Suppressor macrophage (primary cell): ENCODE measurements at regions not wholly inside any gene's neighbourhood (a gene's known extent, or its start where the extent isn't known, plus 50 kb on each side); places are given as distances from the start of the nearest gene placed in this dataset.
A peak's percentile ranks its signal among the peaks of the same experiment; 100 is the strongest.

Experiments
- DNase-seq, 4 experiments: peaks; one replicate each; pipeline ENCODE4 v3.0.0-alpha.2; 2020 to 2022

GRCh38 chr5:164302533-164303235 is 797.3 kb downstream of the MAT2B start:
- DNase-seq: no peak

- DNase-seq: no peak
Observed at GRCh38 chr5:164303646-164304215, 798.3 kb downstream of the MAT2B start.

GRCh38 chr5:164306662-164307061 is 801.2 kb downstream of the MAT2B start:
- no peak for DNase-seq

- no peak for DNase-seq
Observed at GRCh38 chr5:164312801-164313200, 807.4 kb downstream of the MAT2B start.

GRCh38 chr5:164317676-164318075 is 812.3 kb downstream of the MAT2B start:
- DNase-seq: no peak

DNA sequence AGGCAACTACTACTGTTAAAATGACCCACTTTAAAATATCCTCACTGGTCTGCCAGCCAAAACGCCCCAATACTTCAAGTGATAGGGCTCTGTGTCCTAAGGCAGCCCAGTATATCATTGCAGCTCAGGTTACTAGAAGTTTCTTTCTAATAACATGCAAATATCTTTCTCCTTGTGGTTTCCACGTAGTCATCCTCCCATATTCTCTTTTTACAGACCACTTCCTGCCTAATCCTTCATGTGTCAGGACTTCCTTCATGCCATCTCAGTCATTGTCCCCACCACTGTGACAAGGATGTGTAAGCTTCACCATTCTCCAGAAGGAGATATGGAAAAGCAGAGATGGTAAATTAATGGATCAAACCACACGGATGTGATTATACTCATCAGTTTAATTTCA is 813.7 kb downstream of the MAT2B start:
- no peak for DNase-seq

DNA sequence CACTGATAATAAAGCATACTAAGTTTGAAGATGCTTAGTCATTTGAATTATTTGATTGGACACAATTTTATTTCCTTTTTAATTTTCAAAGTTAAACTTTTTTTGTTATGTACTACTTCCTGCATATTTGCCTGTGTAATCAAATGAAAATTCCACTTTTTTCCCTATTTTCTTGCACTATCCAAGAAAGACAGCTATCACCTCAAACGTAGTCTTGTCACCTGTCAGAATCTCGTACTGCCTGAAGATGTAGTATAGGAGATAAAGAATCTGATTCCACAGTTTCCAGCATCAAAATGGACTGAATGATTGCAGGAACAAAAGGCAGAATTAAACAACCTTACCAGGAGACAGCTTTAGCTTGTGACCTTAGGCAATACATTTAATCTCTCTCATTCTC is 818.8 kb downstream of the MAT2B start:
- DNase-seq: no peak

- no peak for DNase-seq
Observed at GRCh38 chr5:164326219-164326618, 820.8 kb downstream of the MAT2B start.

- peak in 1 of 4 experiments; percentile 3 for DNase-seq
Observed at GRCh38 chr5:164327166-164327565, 821.7 kb downstream of the MAT2B start.

- DNase-seq: no peak
Observed at GRCh38 chr5:164332349-164333196, 827.2 kb downstream of the MAT2B start.

DNA sequence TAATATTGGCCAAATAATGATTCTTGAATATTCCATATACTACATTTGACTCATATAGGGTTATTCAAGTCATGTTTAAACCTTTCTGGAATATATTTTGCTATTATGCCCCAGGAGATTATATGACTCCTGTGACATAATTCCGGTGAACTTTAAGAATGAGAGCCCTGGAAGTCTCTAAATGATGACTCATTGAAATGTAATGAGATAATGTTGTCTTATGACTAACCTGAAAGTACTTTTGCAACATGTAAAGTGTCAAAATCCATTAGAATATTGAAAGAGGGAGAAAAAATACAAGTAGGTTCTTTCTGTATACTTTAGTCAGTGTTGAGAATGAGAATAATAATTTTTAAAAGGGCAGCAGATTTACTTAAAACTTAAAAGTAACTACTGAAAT is 830.4 kb downstream of the MAT2B start:
- DNase-seq: no peak

DNA sequence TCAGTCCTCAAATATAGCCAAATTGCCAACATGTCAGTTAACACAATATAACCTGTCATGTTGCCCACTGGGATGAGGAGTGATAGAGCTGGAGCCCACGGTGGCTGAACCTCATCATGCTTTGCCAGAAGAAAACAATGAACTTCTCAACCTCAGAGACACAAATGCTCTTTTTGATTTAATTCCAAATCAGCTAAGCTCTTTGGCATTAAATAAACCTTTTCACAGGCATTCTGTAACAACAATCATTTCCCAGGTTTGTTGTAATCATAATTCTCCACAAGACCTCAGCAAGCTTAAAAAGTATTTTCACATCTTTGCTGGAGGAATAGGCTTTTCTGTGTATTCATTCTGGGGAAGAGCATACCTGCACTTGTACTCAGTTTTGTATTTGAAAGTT is 830.9 kb downstream of the MAT2B start:
- DNase-seq: no peak

- no peak for DNase-seq
Observed at GRCh38 chr5:164336906-164337305, 831.5 kb downstream of the MAT2B start.

- DNase-seq: no peak
Observed at GRCh38 chr5:164341056-164341619, 835.7 kb downstream of the MAT2B start.

DNA sequence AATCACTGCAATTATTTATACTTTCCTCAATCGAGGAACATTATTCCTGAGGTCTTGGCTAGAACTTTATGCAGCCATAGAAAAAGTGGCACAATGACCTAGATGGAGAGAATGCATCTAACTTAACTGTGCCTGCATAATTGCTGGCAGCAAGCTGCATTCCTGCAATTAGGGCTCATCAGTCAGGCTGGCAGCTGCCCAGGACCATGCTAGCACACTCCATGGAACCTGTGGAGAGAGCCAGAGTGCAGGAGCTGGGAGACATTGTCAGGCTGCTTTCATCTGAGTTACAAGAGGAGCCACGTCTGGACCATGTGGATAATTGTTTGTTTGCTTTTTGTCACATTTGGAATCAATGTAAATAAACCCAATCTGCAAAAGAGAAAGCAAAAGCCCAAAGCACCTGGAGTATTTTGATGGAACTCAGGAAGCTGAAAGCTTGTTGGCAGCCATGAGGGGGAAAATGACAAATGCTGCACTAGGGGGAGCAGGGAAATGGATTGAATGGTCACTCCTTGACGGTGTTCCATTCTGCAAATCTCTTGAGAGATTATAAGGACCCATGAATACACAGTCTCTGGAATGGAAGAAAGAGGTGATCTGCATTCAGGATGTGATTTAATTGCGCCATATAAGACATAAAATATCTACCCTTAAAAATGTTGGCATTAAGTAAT is 839.9 kb downstream of the MAT2B start:
- DNase-seq: no peak

- DNase-seq: no peak
Observed at GRCh38 chr5:164345853-164346252, 840.4 kb downstream of the MAT2B start.

DNA sequence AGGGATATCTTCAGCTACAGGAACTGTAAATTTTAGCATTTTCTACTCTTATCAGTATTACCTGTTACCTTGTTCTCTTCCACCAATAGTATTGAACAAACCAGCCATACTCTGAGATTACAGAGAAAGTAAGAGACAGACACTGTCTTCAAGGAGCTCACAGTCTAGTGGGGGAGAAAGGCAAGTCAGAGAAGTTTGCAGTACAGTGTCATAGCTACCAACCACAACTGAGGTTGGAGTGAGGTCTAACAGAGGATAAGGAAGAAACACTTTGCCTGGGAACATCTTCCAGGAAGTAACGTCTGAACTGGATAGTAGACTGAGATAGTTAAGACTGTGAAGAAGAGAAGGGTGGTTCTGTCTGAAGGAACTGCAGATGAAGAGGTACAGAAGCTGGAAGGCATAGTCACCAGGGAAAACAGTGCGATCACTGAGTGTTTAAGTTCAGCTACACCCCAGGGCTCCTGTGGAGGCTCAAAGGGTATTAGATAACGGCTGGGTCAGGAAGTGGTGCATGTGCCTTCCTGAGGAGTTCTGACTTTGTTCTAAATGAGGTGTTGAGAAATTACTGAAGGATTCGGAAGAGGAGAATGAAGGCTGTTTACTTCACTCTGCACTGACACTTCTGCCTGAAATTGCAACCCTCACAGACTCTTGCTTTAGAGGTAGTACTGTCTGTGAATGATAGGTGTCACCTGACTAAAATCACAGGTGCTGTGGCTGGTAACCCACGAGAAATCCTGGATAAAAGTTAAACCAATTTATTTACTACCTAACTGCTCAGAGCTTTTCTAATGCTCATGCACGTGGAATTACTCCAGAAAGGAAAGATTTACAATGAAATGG is 841.6 kb downstream of the MAT2B start:
- DNase-seq: no peak

DNA sequence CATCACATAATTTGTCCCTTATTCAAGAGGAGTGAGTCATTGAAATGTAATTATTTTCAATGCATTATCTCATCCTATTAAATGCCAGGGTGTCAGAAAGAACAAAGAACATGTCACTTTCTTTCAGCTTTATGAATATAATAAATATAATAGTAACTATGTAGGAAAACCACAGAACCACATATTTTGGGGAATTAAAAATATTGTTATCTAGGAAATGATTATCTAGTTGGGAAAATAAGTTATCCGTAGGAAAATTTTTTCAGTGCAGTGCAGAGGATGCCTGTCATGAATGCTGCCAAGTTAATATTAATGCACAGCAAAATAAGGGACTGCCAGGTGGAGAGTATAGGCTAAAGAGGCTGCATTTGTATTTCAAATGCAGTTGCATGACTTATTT is 844.8 kb downstream of the MAT2B start:
- DNase-seq: no peak

DNA sequence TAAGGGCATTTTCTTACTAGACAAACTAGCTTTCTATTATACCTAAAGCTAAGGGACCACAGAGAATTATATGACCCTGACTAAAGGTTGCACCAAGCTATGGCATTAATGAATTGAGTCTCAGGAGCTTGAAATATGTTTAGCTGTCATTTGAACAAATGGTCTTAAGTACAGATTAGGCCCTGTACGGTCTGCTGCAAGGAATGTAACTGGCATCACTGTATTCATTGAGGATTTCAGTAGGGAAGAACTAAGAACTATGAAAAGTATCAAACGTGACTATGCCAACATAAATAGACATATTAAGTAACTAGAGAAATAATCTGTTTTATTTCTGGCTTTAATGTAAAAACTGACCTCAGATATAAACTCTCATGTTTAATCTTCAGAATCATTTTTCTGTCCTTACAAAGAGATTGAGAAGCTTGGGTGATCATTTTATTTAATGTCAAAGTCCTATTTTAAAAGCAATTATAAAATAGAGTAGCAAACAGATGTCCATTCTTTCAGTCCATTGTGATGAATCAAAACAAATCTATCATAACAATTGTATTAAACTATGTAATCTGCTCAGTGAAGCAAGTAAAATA is 845.9 kb downstream of the MAT2B start:
- DNase-seq: no peak

DNA sequence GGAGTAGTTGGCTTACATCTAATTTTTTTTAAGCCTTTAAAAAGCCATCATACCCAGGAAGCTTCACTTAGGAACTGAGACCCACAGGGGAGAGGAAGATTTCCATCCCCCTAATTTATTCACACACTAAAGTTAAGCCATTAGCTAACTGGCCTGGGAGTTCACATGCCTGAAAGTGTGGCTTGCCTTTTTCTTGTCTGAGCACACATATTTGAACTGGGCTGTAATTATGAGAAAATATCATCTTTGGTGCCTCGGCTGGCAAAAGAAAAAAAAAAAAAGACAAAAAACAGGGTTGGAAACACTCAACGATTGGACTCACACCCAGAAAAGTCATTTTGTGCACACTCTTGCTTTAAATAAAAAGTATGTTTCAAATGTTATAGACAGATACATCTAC is 847.3 kb downstream of the MAT2B start:
- DNase-seq: no peak

- DNase-seq: no peak
Observed at GRCh38 chr5:164353155-164353554, 847.7 kb downstream of the MAT2B start.
